ENCODE measurements at regions not wholly inside any gene's neighbourhood (a gene's known extent, or its start where the extent isn't known, plus 50 kb on each side); places are given as distances from the start of the nearest gene placed in this dataset.

- TF ChIP-seq CTCF (IDR thresholded peaks at IDR 0.05; ENCODE audit: low read depth, low read length) (no peak), EZH2phosphoT487 (IDR thresholded peaks at IDR 0.05; ENCODE audit: low read depth) (no peak)
These were observed 101.8 kb downstream of the NFKBIZ start for GRCh38 chr3:101950985-101951733.
